Liver (tissue), 8 donors: ENCODE measurements at regions not wholly inside any gene's neighbourhood (a gene's known extent, or its start where the extent isn't known, plus 50 kb on each side); places are given as distances from the start of the nearest gene placed in this dataset.

ENCODE experiments used
- DNase-seq: peaks from one replicate; pipeline ENCODE4 v3.0.0-alpha.2; 2017; ENCODE audit warnings: low spot score
- H3K27ac ChIP-seq, 2 donors: one replicate each; pipeline ENCODE4 v1.7.0; 2013; ENCODE audit warnings: inconsistent platforms in 2 of 2, low read length in 2 of 2, control low read depth in 1 of 2, low read depth in 1 of 2, mild to moderate bottlenecking in 1 of 2
- H3K27me3 ChIP-seq, 4 donors: one replicate each; pipeline versions ENCODE4 v1.6.1 to v1.7.0; 2013; ENCODE audit warnings: low read length in 3 of 4, inconsistent platforms in 1 of 4, mild to moderate bottlenecking in 1 of 4, moderate library complexity in 1 of 4; ENCODE audit not compliant: control insufficient read depth in 4 of 4, insufficient read depth in 4 of 4
- H3K36me3 ChIP-seq, 4 donors: one replicate each; pipeline versions ENCODE4 v1.6.1 to v1.7.0; 2013; ENCODE audit warnings: low read length in 3 of 4, mild to moderate bottlenecking in 3 of 4, low read depth in 1 of 4, moderate library complexity in 1 of 4; ENCODE audit not compliant: control insufficient read depth in 4 of 4, insufficient read depth in 3 of 4
- H3K4me1 ChIP-seq, 4 donors: one replicate each; pipeline versions ENCODE4 v1.6.1 to v1.7.0; 2013; ENCODE audit warnings: low read length in 3 of 4, mild to moderate bottlenecking in 3 of 4, moderate library complexity in 1 of 4; ENCODE audit not compliant: control insufficient read depth in 4 of 4, insufficient read depth in 4 of 4
- H3K4me3 ChIP-seq, 3 donors: one replicate each; pipeline versions ENCODE4 v1.6.1 to v1.7.0; 2013; ENCODE audit warnings: low read length in 3 of 3, control low read depth in 1 of 3, low read depth in 1 of 3, mild to moderate bottlenecking in 1 of 3
- H3K9ac ChIP-seq, 2 donors: one replicate each; pipeline ENCODE4 v1.7.0; 2013; ENCODE audit warnings: low read length in 2 of 2, mild to moderate bottlenecking in 2 of 2, moderate library complexity in 2 of 2, control low read depth in 1 of 2, low read depth in 1 of 2
- H3K9me3 ChIP-seq, 4 donors: one replicate each; pipeline versions ENCODE4 v1.6.1 to v1.7.0; 2013; ENCODE audit warnings: low read length in 3 of 4; ENCODE audit not compliant: control insufficient read depth in 4 of 4
- ATF3 ChIP-seq: IDR thresholded peaks from 2 replicates; pipeline ENCODE4 v1.6.1; 2016; ENCODE audit warnings: antibody characterized with exemption
- CTCF ChIP-seq: fragments of 150-350 bp; IDR thresholded peaks from 2 replicates; pipeline ENCODE4 v1.5.1; 2017; ENCODE audit warnings: improper control_type of control experiment, low read depth, low read length; ENCODE audit not compliant: missing input control
- EGR1 ChIP-seq, 2 donors: IDR thresholded peaks; 2 replicates each; pipeline ENCODE4 v1.6.1; 2016 to 2018; ENCODE audit warnings: antibody characterized with exemption in 2 of 2, low read depth in 2 of 2
- FOXA1 ChIP-seq: IDR thresholded peaks from 2 replicates; pipeline ENCODE4 v1.6.1; 2016; ENCODE audit warnings: antibody characterized with exemption
- FOXA2 ChIP-seq: IDR thresholded peaks from 2 replicates; pipeline ENCODE4 v1.6.1; 2016; ENCODE audit warnings: antibody characterized with exemption
- GABPA ChIP-seq, 2 donors: IDR thresholded peaks in 1 of 2; conservative IDR thresholded peaks in 1 of 2; 2 replicates each; pipeline ENCODE4 v1.6.1; 2016; ENCODE audit warnings: antibody characterized with exemption in 2 of 2, mild to moderate bottlenecking in 1 of 2, moderate library complexity in 1 of 2
- HNF4A ChIP-seq, 2 donors: conservative IDR thresholded peaks; 2 replicates each; pipeline ENCODE4 v1.6.1; 2016; ENCODE audit warnings: antibody characterized with exemption in 2 of 2, mild to moderate bottlenecking in 2 of 2
- HNF4G ChIP-seq: IDR thresholded peaks from 2 replicates; pipeline ENCODE4 v1.6.1; 2016; ENCODE audit warnings: antibody characterized with exemption
- JUND ChIP-seq, 2 donors: IDR thresholded peaks; 2 replicates each; pipeline ENCODE4 v1.6.1; 2016; ENCODE audit warnings: antibody characterized with exemption in 2 of 2
- MAX ChIP-seq: IDR thresholded peaks from 2 replicates; pipeline ENCODE4 v1.6.1; 2016; ENCODE audit warnings: antibody characterized with exemption
- NR2F2 ChIP-seq: IDR thresholded peaks from 2 replicates; pipeline ENCODE4 v1.6.1; 2016; ENCODE audit warnings: antibody characterized with exemption
- RAD21 ChIP-seq, 2 donors: IDR thresholded peaks; 2 replicates each; pipeline ENCODE4 v1.6.1; 2016; ENCODE audit warnings: antibody characterized with exemption in 2 of 2, mild to moderate bottlenecking in 2 of 2
- REST ChIP-seq: IDR thresholded peaks from 2 replicates; pipeline ENCODE4 v1.6.1; 2016; ENCODE audit warnings: antibody characterized with exemption, mild to moderate bottlenecking
- RXRA ChIP-seq, 2 donors: IDR thresholded peaks; 2 replicates each; pipeline ENCODE4 v1.6.1; 2017 to 2018; ENCODE audit warnings: antibody characterized with exemption in 2 of 2, mild to moderate bottlenecking in 1 of 2
- SP1 ChIP-seq: IDR thresholded peaks from 2 replicates; pipeline ENCODE4 v1.6.1; 2018; ENCODE audit warnings: antibody characterized with exemption, mild to moderate bottlenecking
- TAF1 ChIP-seq: conservative IDR thresholded peaks from 2 replicates; pipeline ENCODE4 v1.6.1; 2016; ENCODE audit warnings: antibody characterized with exemption, mild to moderate bottlenecking
- YY1 ChIP-seq: IDR thresholded peaks from 2 replicates; pipeline ENCODE4 v1.6.1; 2016; ENCODE audit warnings: antibody characterized with exemption, mild to moderate bottlenecking
- ZBTB33 ChIP-seq: IDR thresholded peaks from 2 replicates; pipeline ENCODE4 v1.6.1; 2016; ENCODE audit warnings: antibody characterized with exemption
- WGBS: extraction: QIAGEN DNeasy Blood & Tissue Kit; methylation state at CpG from one replicate; pipeline ENCODE4 v1.1.7; 2013; 5-methylcytosine and 5-hydroxymethylcytosine counted together
- donor health status: healthy.
- donor health status: healthy.
- donor health status: healthy.
- donor health status: healthy.
- donor health status: healthy.

GRCh38 chr9:73890685-73891277, 606.4 kb upstream of the RORB start:
- peaks cover 0 to 3% (median 0%) of the 10 kb centered on the region in 4 donors for H3K4me1 ChIP-seq
- no peak overlapping the region for H3K4me3 ChIP-seq
- H3K9me3 ChIP-seq, result no peaks in the 10 kb centered on the region
- peaks cover 0 to 1% (median 0%) of the 10 kb centered on the region in 4 donors for H3K36me3 ChIP-seq
- TF ChIP-seq SP1 (no peak), HNF4G (no peak), TAF1 (no peak)
- DNase-seq, result no peak
- H3K27ac ChIP-seq, result no peak overlapping the region
- H3K27me3 ChIP-seq, result no peaks in the 10 kb centered on the region
- H3K9ac ChIP-seq, result no peak overlapping the region

GRCh38 chr9:73892335-73892734, 604.8 kb upstream of the RORB start:
- Histone ChIP-seq H3K4me3 (no peak overlapping the region), H3K27me3 (no peaks in the 10 kb centered on the region), H3K9me3 (no peaks in the 10 kb centered on the region), H3K4me1 (peaks cover 0 to 3% (median 0%) of the 10 kb centered on the region in 4 donors), H3K36me3 (no peaks in the 10 kb centered on the region), H3K27ac (no peak overlapping the region), H3K9ac (no peak overlapping the region)
- WGBS, result 48% methylated on average over 3 of the region's 3 CpGs
- TF ChIP-seq RAD21 (IDR thresholded peaks at IDR 0.05), result no peak
- TF ChIP-seq HNF4G, result peak; percentile 12
- TF ChIP-seq EGR1 (IDR thresholded peaks at IDR 0.05; ENCODE audit: low read depth in 2 of 2), result no peak
- peak; percentile 57 to 69 for TF ChIP-seq HNF4A (conservative IDR thresholded peaks at IDR 0.05)
- TF ChIP-seq MAX, result no peak
- no peak for DNase-seq

GRCh38 chr9:73893230-73893629, 603.9 kb upstream of the RORB start:
- no peak overlapping the region for H3K9ac ChIP-seq
- no peaks in the 10 kb centered on the region for H3K27me3 ChIP-seq
- H3K9me3 ChIP-seq, result no peaks in the 10 kb centered on the region
- TF ChIP-seq MAX (no peak), REST (no peak), TAF1 (no peak), SP1 (peak; percentile 18), HNF4G (no peak), RAD21 (IDR thresholded peaks at IDR 0.05) (peak in 1 of 2 donors; percentile 14), FOXA1 (peak; percentile 54), EGR1 (IDR thresholded peaks at IDR 0.05; ENCODE audit: low read depth in 2 of 2) (no peak), JUND (IDR thresholded peaks at IDR 0.05) (no peak), HNF4A (conservative IDR thresholded peaks at IDR 0.05) (peak; percentile 44 to 45), ZBTB33 (no peak), GABPA (IDR thresholded peaks at IDR 0.05 in 1 of 2, conservative IDR thresholded peaks at IDR 0.05 in 1 of 2) (no peak), NR2F2 (no peak), ATF3 (peak; percentile 47), YY1 (no peak), CTCF (no peak), FOXA2 (peak; percentile 53), RXRA (IDR thresholded peaks at IDR 0.05) (peak; percentile 37)
- H3K4me1 ChIP-seq, result peaks cover 0 to 3% (median 0%) of the 10 kb centered on the region in 4 donors
- H3K36me3 ChIP-seq, result no peaks in the 10 kb centered on the region
- no peak overlapping the region for H3K4me3 ChIP-seq
- DNase-seq, result no peak
- no peak overlapping the region for H3K27ac ChIP-seq
